Keratinocyte (primary cell): ENCODE measurements at regions not wholly inside any gene's neighbourhood (a gene's known extent, or its start where the extent isn't known, plus 50 kb on each side); places are given as distances from the start of the nearest gene placed in this dataset.

Experiments
- DNase-seq: peaks from one replicate; pipeline ENCODE4 v3.0.0-alpha.2; 2011; ENCODE audit warnings: low read depth, missing footprints, low spot score
- FAIRE-seq: peaks from 2 replicates; lab custom pipeline; 2011; peaks lifted over from hg19 to GRCh38; lab: Jason Lieb, UNC
- H2AFZ ChIP-seq: 2 replicates; pipeline ENCODE4 v1.6.0; 2012; ENCODE audit warnings: low read length, control low read depth, inconsistent platforms; ENCODE audit not compliant: control insufficient read depth
- H3K27ac ChIP-seq: 2 replicates; pipeline ENCODE4 v1.5.1; 2011; ENCODE audit warnings: low read length; ENCODE audit not compliant: control insufficient read depth, insufficient read depth
- H3K27me3 ChIP-seq: 3 replicates; pipeline ENCODE4 v1.6.0; 2011; ENCODE audit warnings: low read length; ENCODE audit not compliant: control insufficient read depth, insufficient read depth; ENCODE audit errors: extremely low read depth
- H3K36me3 ChIP-seq, 2 experiments: 2 replicates in 1 of 2; 3 replicates in 1 of 2; pipeline ENCODE4 v1.5.1; 2011; ENCODE audit warnings: low read length in 2 of 2, mild to moderate bottlenecking in 1 of 2; ENCODE audit not compliant: control insufficient read depth in 2 of 2, insufficient read depth in 2 of 2; ENCODE audit errors: extremely low read depth in 1 of 2
- H3K4me1 ChIP-seq: 3 replicates; pipeline ENCODE4 v1.5.1; 2011; ENCODE audit warnings: low read length; ENCODE audit not compliant: control insufficient read depth, insufficient read depth; ENCODE audit errors: extremely low read depth
- H3K4me2 ChIP-seq: 3 replicates; pipeline ENCODE4 v1.6.0; 2011; ENCODE audit warnings: low read depth, low read length; ENCODE audit not compliant: control insufficient read depth, insufficient read depth; ENCODE audit errors: extremely low read depth
- H3K4me3 ChIP-seq, 3 experiments: fragments of 200-600 bp in 1 of 3; sonication (generic) in 1 of 3; 2 replicates in 2 of 3; 3 replicates in 1 of 3; pipeline ENCODE4 v1.5.1; 2011 to 2016; ENCODE audit warnings: low read length in 3 of 3, mild to moderate bottlenecking in 3 of 3, control low read depth in 2 of 3, inconsistent platforms in 1 of 3, low read depth in 1 of 3, mixed read lengths in 1 of 3, mixed run types in 1 of 3, moderate library complexity in 1 of 3; ENCODE audit not compliant: control insufficient read depth in 2 of 3, insufficient read depth in 2 of 3; ENCODE audit errors: extremely low read depth in 1 of 3
- H3K79me2 ChIP-seq: 2 replicates; pipeline ENCODE4 v1.6.0; 2012; ENCODE audit warnings: low read length; ENCODE audit not compliant: control insufficient read depth, insufficient read depth
- H3K9ac ChIP-seq: 3 replicates; pipeline ENCODE4 v1.6.0; 2011; ENCODE audit warnings: low read length; ENCODE audit not compliant: control insufficient read depth, insufficient read depth; ENCODE audit errors: extremely low read depth
- H3K9me1 ChIP-seq: 3 replicates; pipeline ENCODE4 v1.6.0; 2011; ENCODE audit warnings: low read length; ENCODE audit not compliant: control insufficient read depth, insufficient read depth; ENCODE audit errors: extremely low read depth
- H3K9me3 ChIP-seq: 2 replicates; pipeline ENCODE4 v1.5.1; 2012; ENCODE audit warnings: low read depth, low read length; ENCODE audit not compliant: control insufficient read depth
- H4K20me1 ChIP-seq: 3 replicates; pipeline ENCODE4 v1.6.0; 2011; ENCODE audit warnings: low read length; ENCODE audit not compliant: control insufficient read depth, insufficient read depth; ENCODE audit errors: extremely low read depth
- EZH2 ChIP-seq: IDR thresholded peaks from one replicate; pipeline ENCODE4 v1.6.1; 2012; ENCODE audit warnings: inconsistent platforms, mild to moderate bottlenecking, low read length, moderate library complexity
- dilution Hi-C: fragments of 300-500 bp; cut with MboI; formaldehyde crosslinking; loops from one replicate; pipeline ENCODE4 v1.7.0; 2020; ENCODE audit warnings: low sequenced_read_pairs; ENCODE audit not compliant: extremely low pct_ligation_motif_present
- TF ChIP-seq, protein P1 (sequence below), 3 experiments: IDR thresholded peaks in 1 of 3; conservative IDR thresholded peaks in 1 of 3; optimal IDR thresholded peaks in 1 of 3; 2 replicates in 2 of 3; 3 replicates in 1 of 3; pipeline versions ENCODE3 to v1.5.1; 2011; ENCODE audit warnings: low read length in 3 of 3, mild to moderate bottlenecking in 3 of 3, moderate library complexity in 2 of 3, control low read depth in 1 of 3, inconsistent platforms in 1 of 3; ENCODE audit not compliant: insufficient read depth in 2 of 3; ENCODE audit errors: extremely low read depth in 1 of 3

DNA sequence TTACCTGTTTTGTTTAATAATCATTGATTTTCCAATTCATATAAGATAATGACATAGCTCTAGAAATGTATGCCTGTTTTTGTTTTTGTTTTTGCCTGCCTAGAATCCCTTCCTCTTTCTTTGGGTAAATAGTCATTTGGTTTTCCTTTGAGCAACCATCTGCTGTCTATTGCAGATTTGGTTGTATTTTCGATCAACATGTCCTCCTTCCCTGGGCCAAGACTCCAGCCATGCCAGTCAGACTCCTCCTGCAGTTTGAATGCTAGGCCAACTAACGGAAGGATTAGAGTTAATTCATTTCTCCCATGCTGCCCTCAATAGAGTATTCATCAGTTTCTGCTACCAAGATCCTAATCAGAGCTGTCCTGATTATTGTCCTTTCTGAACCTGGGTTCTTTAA, 67.1 kb downstream of the MAIP1 start:
- FAIRE-seq, result no peak
- H3K27me3 ChIP-seq, result no peaks in the 10 kb centered on the region
- H3K4me3 ChIP-seq, result no peak overlapping the region
- dilution Hi-C loops, result no loop called here
- H2AFZ ChIP-seq, result no peak overlapping the region
- H3K9me1 ChIP-seq, result no peaks in the 10 kb centered on the region
- H3K9me3 ChIP-seq, result no peaks in the 10 kb centered on the region
- no peak overlapping the region for H3K27ac ChIP-seq
- no peaks in the 10 kb centered on the region for H3K4me1 ChIP-seq
- no peak overlapping the region for H3K9ac ChIP-seq
- TF ChIP-seq, protein P1, sequence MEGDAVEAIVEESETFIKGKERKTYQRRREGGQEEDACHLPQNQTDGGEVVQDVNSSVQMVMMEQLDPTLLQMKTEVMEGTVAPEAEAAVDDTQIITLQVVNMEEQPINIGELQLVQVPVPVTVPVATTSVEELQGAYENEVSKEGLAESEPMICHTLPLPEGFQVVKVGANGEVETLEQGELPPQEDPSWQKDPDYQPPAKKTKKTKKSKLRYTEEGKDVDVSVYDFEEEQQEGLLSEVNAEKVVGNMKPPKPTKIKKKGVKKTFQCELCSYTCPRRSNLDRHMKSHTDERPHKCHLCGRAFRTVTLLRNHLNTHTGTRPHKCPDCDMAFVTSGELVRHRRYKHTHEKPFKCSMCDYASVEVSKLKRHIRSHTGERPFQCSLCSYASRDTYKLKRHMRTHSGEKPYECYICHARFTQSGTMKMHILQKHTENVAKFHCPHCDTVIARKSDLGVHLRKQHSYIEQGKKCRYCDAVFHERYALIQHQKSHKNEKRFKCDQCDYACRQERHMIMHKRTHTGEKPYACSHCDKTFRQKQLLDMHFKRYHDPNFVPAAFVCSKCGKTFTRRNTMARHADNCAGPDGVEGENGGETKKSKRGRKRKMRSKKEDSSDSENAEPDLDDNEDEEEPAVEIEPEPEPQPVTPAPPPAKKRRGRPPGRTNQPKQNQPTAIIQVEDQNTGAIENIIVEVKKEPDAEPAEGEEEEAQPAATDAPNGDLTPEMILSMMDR (optimal IDR thresholded peaks at IDR 0.05 in 1 of 3, IDR thresholded peaks at IDR 0.05 in 1 of 3, conservative IDR thresholded peaks at IDR 0.05 in 1 of 3; ENCODE audit: extremely low read depth in 1 of 3, insufficient read depth in 2 of 3, low read length in 3 of 3), result no peak
- no peak for TF ChIP-seq EZH2
- H4K20me1 ChIP-seq, result no peaks in the 10 kb centered on the region
- no peaks in the 10 kb centered on the region for H3K79me2 ChIP-seq
- H3K4me2 ChIP-seq, result no peak overlapping the region
- DNase-seq, result no peak
- H3K36me3 ChIP-seq, result no peaks in the 10 kb centered on the region

GRCh38 chr2:200023570-200023969, 68.2 kb downstream of the MAIP1 start:
- dilution Hi-C loops, result no loop called here

More at GRCh38 chr2:200023570-200023969, 68.2 kb downstream of the MAIP1 start:
- Histone ChIP-seq H3K27me3 (no peaks in the 10 kb centered on the region), H3K79me2 (no peaks in the 10 kb centered on the region), H3K4me3 (no peak overlapping the region), H3K4me2 (no peak overlapping the region), H3K36me3 (no peaks in the 10 kb centered on the region), H3K9me1 (no peaks in the 10 kb centered on the region), H3K27ac (no peak overlapping the region), H3K4me1 (no peaks in the 10 kb centered on the region), H4K20me1 (no peaks in the 10 kb centered on the region), H3K9ac (no peak overlapping the region), H3K9me3 (no peaks in the 10 kb centered on the region), H2AFZ (no peak overlapping the region)
- no peak for TF ChIP-seq EZH2
- TF ChIP-seq, protein P1 (optimal IDR thresholded peaks at IDR 0.05 in 1 of 3, IDR thresholded peaks at IDR 0.05 in 1 of 3, conservative IDR thresholded peaks at IDR 0.05 in 1 of 3; ENCODE audit: extremely low read depth in 1 of 3, insufficient read depth in 2 of 3, low read length in 3 of 3), result no peak
- DNase-seq, result no peak
- no peak for FAIRE-seq
